Astrocyte (in vitro differentiated cells and primary cell): ENCODE measurements at regions not wholly inside any gene's neighbourhood (a gene's known extent, or its start where the extent isn't known, plus 50 kb on each side); places are given as distances from the start of the nearest gene placed in this dataset.

Experiments
- DNase-seq: peaks from one replicate; pipeline ENCODE4 v3.0.0-alpha.2; 2010; ENCODE audit warnings: low read depth
- FAIRE-seq: peaks from 2 replicates; lab custom pipeline; 2011; peaks lifted over from hg19 to GRCh38; lab: Jason Lieb, UNC
- H2AFZ ChIP-seq: 2 replicates; pipeline ENCODE4 v1.6.0; 2012; ENCODE audit warnings: low read depth, low read length, inconsistent platforms
- H3K27ac ChIP-seq: 2 replicates; pipeline ENCODE4 v1.5.1; 2011; ENCODE audit warnings: low read depth, low read length, inconsistent platforms
- H3K27me3 ChIP-seq: 2 replicates; pipeline ENCODE4 v1.6.0; 2011; ENCODE audit warnings: low read length, inconsistent platforms; ENCODE audit not compliant: insufficient read depth
- H3K36me3 ChIP-seq: 2 replicates; pipeline ENCODE4 v1.5.1; 2011; ENCODE audit warnings: low read length, inconsistent platforms; ENCODE audit not compliant: insufficient read depth
- H3K4me1 ChIP-seq: 2 replicates; pipeline ENCODE4 v1.5.1; 2011; ENCODE audit warnings: low read length, inconsistent platforms; ENCODE audit not compliant: insufficient read depth
- H3K4me2 ChIP-seq: 2 replicates; pipeline ENCODE4 v1.6.0; 2012; ENCODE audit warnings: low read length, inconsistent platforms
- H3K4me3 ChIP-seq: 2 replicates; pipeline ENCODE4 v1.5.1; 2011; ENCODE audit warnings: low read depth, mild to moderate bottlenecking, low read length, inconsistent platforms; ENCODE audit not compliant: insufficient read depth
- H3K79me2 ChIP-seq: 2 replicates; pipeline ENCODE4 v1.6.0; 2012; ENCODE audit warnings: mild to moderate bottlenecking, low read length, inconsistent platforms; ENCODE audit not compliant: insufficient read depth
- H3K9ac ChIP-seq: 2 replicates; pipeline ENCODE4 v1.6.0; 2012; ENCODE audit warnings: mild to moderate bottlenecking, low read length, inconsistent platforms
- H3K9me3 ChIP-seq: 2 replicates; pipeline ENCODE4 v1.5.1; 2012; ENCODE audit warnings: low read depth, mild to moderate bottlenecking, low read length, inconsistent platforms; ENCODE audit not compliant: insufficient read depth
- H4K20me1 ChIP-seq: 2 replicates; pipeline ENCODE4 v1.6.0; 2012; ENCODE audit warnings: low read length, inconsistent platforms; ENCODE audit not compliant: insufficient read depth
- H3K27ac Mint-ChIP-seq: one replicate; pipeline ENCODE4 v1.8.0; 2021; ENCODE audit warnings: mild to moderate bottlenecking, mixed read lengths; ENCODE audit not compliant: unreplicated experiment
- H3K27me3 Mint-ChIP-seq: one replicate; pipeline ENCODE4 v1.8.0; 2021; ENCODE audit warnings: low read depth, mixed read lengths; ENCODE audit not compliant: unreplicated experiment
- H3K36me3 Mint-ChIP-seq: one replicate; pipeline ENCODE4 v1.8.0; 2021; ENCODE audit warnings: low read depth, mixed read lengths; ENCODE audit not compliant: unreplicated experiment
- H3K4me1 Mint-ChIP-seq: one replicate; pipeline ENCODE4 v1.8.0; 2021; ENCODE audit warnings: low read depth, mixed read lengths; ENCODE audit not compliant: unreplicated experiment
- H3K4me3 Mint-ChIP-seq: one replicate; pipeline ENCODE4 v1.8.0; 2021; ENCODE audit warnings: mild to moderate bottlenecking, moderate library complexity, mixed read lengths; ENCODE audit not compliant: unreplicated experiment
- H3K9me3 Mint-ChIP-seq: one replicate; pipeline ENCODE4 v1.8.0; 2021; ENCODE audit warnings: mild to moderate bottlenecking, mixed read lengths; ENCODE audit not compliant: unreplicated experiment
- EZH2 ChIP-seq: IDR thresholded peaks from 2 replicates; pipeline ENCODE4 v1.6.1; 2012; ENCODE audit warnings: mild to moderate bottlenecking, low read length, inconsistent platforms; ENCODE audit not compliant: insufficient read depth
- TF ChIP-seq, protein P1 (sequence below): IDR thresholded peaks from 2 replicates; pipeline ENCODE4 v1.5.1; 2011; ENCODE audit warnings: low read depth, mild to moderate bottlenecking, inconsistent platforms, low read length, moderate library complexity; ENCODE audit not compliant: insufficient read depth

- TF ChIP-seq, protein P1, sequence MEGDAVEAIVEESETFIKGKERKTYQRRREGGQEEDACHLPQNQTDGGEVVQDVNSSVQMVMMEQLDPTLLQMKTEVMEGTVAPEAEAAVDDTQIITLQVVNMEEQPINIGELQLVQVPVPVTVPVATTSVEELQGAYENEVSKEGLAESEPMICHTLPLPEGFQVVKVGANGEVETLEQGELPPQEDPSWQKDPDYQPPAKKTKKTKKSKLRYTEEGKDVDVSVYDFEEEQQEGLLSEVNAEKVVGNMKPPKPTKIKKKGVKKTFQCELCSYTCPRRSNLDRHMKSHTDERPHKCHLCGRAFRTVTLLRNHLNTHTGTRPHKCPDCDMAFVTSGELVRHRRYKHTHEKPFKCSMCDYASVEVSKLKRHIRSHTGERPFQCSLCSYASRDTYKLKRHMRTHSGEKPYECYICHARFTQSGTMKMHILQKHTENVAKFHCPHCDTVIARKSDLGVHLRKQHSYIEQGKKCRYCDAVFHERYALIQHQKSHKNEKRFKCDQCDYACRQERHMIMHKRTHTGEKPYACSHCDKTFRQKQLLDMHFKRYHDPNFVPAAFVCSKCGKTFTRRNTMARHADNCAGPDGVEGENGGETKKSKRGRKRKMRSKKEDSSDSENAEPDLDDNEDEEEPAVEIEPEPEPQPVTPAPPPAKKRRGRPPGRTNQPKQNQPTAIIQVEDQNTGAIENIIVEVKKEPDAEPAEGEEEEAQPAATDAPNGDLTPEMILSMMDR, result no peak
- Histone ChIP-seq H2AFZ (no peak overlapping the region), H4K20me1 (no peaks in the 10 kb centered on the region), H3K4me3 (no peak overlapping the region), H3K9me3 (no peaks in the 10 kb centered on the region), H3K27ac (no peak overlapping the region), H3K4me2 (no peak overlapping the region), H3K36me3 (no peaks in the 10 kb centered on the region), H3K4me1 (no peaks in the 10 kb centered on the region), H3K27me3 (peaks cover 2% of the 10 kb centered on the region), H3K9ac (no peak overlapping the region), H3K79me2 (no peaks in the 10 kb centered on the region)
- Mint-ChIP-seq H3K36me3 (no peaks in the 10 kb centered on the region), H3K9me3 (peaks cover 4% of the 10 kb centered on the region), H3K4me1 (no peaks in the 10 kb centered on the region), H3K27ac (no peak overlapping the region), H3K4me3 (no peak overlapping the region), H3K27me3 (peaks cover 2% of the 10 kb centered on the region)
- FAIRE-seq (no peak), DNase-seq (no peak)
Observed at GRCh38 chr5:158022393-158022792, 163.4 kb upstream of the CLINT1 start.

GRCh38 chr5:158020555-158021418, 161.8 kb upstream of the CLINT1 start:
- Mint-ChIP-seq H3K27ac (no peak overlapping the region), H3K4me3 (no peak overlapping the region), H3K27me3 (peaks cover 2% of the 10 kb centered on the region), H3K9me3 (peaks cover 4% of the 10 kb centered on the region), H3K36me3 (no peaks in the 10 kb centered on the region), H3K4me1 (no peaks in the 10 kb centered on the region)
- H3K9ac ChIP-seq, result no peak overlapping the region
- H2AFZ ChIP-seq, result no peak overlapping the region
- H3K4me1 ChIP-seq, result no peaks in the 10 kb centered on the region
- no peaks in the 10 kb centered on the region for H4K20me1 ChIP-seq
- H3K27ac ChIP-seq, result no peak overlapping the region
- FAIRE-seq, result no peak
- H3K4me2 ChIP-seq, result no peak overlapping the region
- H3K9me3 ChIP-seq, result no peaks in the 10 kb centered on the region
- peaks cover 2% of the 10 kb centered on the region for H3K27me3 ChIP-seq
- DNase-seq, result no peak
- H3K4me3 ChIP-seq, result no peak overlapping the region
- TF ChIP-seq EZH2, result no peak
- TF ChIP-seq, protein P1, result no peak
- no peaks in the 10 kb centered on the region for H3K36me3 ChIP-seq
- H3K79me2 ChIP-seq, result no peaks in the 10 kb centered on the region

DNA sequence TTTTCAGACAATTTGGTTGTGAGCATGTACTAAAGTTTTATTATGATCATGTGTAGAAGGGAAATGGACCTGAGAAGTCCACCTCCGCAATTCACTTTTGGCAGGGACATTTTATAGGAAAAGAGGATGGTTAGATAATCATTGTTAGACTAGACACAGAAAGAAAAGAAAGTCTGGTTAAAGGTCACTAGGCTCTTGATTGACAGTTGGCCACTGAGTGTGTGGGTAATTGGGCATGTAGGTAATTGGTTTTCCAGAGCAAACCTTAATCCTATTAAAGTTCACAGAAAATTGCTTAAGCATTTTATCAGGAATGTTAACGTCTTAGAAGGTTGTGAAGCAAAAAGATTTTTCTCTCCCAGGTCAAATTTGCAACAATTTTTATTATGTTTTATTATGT, 158.5 kb upstream of the CLINT1 start:
- Mint-ChIP-seq H3K9me3 (no peaks in the 10 kb centered on the region), H3K4me3 (no peak overlapping the region), H3K27me3 (no peaks in the 10 kb centered on the region), H3K27ac (no peak overlapping the region), H3K4me1 (no peaks in the 10 kb centered on the region), H3K36me3 (no peaks in the 10 kb centered on the region)
- Histone ChIP-seq H3K36me3 (no peaks in the 10 kb centered on the region), H3K4me2 (no peak overlapping the region), H3K9me3 (no peaks in the 10 kb centered on the region), H3K27me3 (peaks cover 2% of the 10 kb centered on the region), H4K20me1 (no peaks in the 10 kb centered on the region), H3K79me2 (no peaks in the 10 kb centered on the region), H3K9ac (no peak overlapping the region), H3K4me3 (no peak overlapping the region), H2AFZ (no peak overlapping the region), H3K27ac (no peak overlapping the region), H3K4me1 (no peaks in the 10 kb centered on the region)
- FAIRE-seq (no peak), DNase-seq (no peak)
- TF ChIP-seq EZH2, result no peak
- TF ChIP-seq, protein P1, result no peak
